RWPE2 (cell line): ENCODE measurements at regions not wholly inside any gene's neighbourhood (a gene's known extent, or its start where the extent isn't known, plus 50 kb on each side); places are given as distances from the start of the nearest gene placed in this dataset.

Source experiments
- ATAC-seq: fragments of 200-7000 bp; cut with Tn5 transposase; 3 replicates; pipeline ENCODE4 v1.9.1; 2021; ENCODE audit warnings: low read depth
- DNase-seq: peaks from one replicate; pipeline ENCODE4 v3.0.0-alpha.2; 2020; ENCODE audit warnings: low spot score
- H3K27ac ChIP-seq: fragments of 450-650 bp; 2 replicates; pipeline ENCODE4 v1.5.1; 2017; ENCODE audit warnings: mild to moderate bottlenecking; ENCODE audit not compliant: poor library complexity, severe bottlenecking
- H3K27me3 ChIP-seq: fragments of 250-450 bp; sonication (Bioruptor Pico); 2 replicates; pipeline ENCODE4 v1.5.1; 2021; ENCODE audit warnings: mild to moderate bottlenecking, moderate library complexity; ENCODE audit not compliant: insufficient read depth, poor library complexity, severe bottlenecking
- H3K36me3 ChIP-seq: fragments of 250-450 bp; sonication (Bioruptor Pico); 2 replicates; pipeline ENCODE4 v1.5.1; 2020; ENCODE audit warnings: low read depth, mild to moderate bottlenecking, moderate library complexity
- H3K4me1 ChIP-seq: fragments of 250-450 bp; sonication (Bioruptor Pico); 2 replicates; pipeline ENCODE4 v1.5.1; 2021; ENCODE audit warnings: mild to moderate bottlenecking, moderate library complexity; ENCODE audit not compliant: insufficient read depth, poor library complexity, severe bottlenecking
- H3K4me3 ChIP-seq: fragments of 250-450 bp; sonication (Bioruptor Pico); 2 replicates; pipeline ENCODE4 v1.5.1; 2021; ENCODE audit warnings: mild to moderate bottlenecking, moderate library complexity; ENCODE audit not compliant: severe bottlenecking
- H3K9me3 ChIP-seq: fragments of 250-450 bp; sonication (Bioruptor Pico); 2 replicates; pipeline ENCODE4 v1.5.1; 2021; ENCODE audit warnings: mild to moderate bottlenecking, moderate library complexity; ENCODE audit not compliant: severe bottlenecking
- CTCF ChIP-seq: fragments of 450-650 bp; IDR thresholded peaks from one replicate; pipeline ENCODE4 v1.5.1; 2017; ENCODE audit warnings: mild to moderate bottlenecking, moderate library complexity; ENCODE audit not compliant: poor library complexity, severe bottlenecking

- Histone ChIP-seq H3K4me1 (no peaks in the 10 kb centered on the region), H3K27ac (no peak overlapping the region), H3K4me3 (no peak overlapping the region), H3K9me3 (no peaks in the 10 kb centered on the region), H3K36me3 (no peaks in the 10 kb centered on the region), H3K27me3 (no peaks in the 10 kb centered on the region)
- no peak for ATAC-seq
- DNase-seq = no peak
- no peak for TF ChIP-seq CTCF
Measured at GRCh38 chr20:40579701-40580100, 109.3 kb downstream of the MAFB start.

- Histone ChIP-seq H3K27me3 (no peaks in the 10 kb centered on the region), H3K36me3 (no peaks in the 10 kb centered on the region), H3K9me3 (no peaks in the 10 kb centered on the region), H3K4me3 (no peak overlapping the region), H3K27ac (no peak overlapping the region), H3K4me1 (no peaks in the 10 kb centered on the region)
- ATAC-seq = no peak
- DNase-seq = no peak
- no peak for TF ChIP-seq CTCF
Measured at GRCh38 chr20:40578961-40579360, 110.1 kb downstream of the MAFB start.

GRCh38 chr20:40575851-40576250 is 113.2 kb downstream of the MAFB start:
- Histone ChIP-seq H3K27me3 (no peaks in the 10 kb centered on the region), H3K4me1 (no peaks in the 10 kb centered on the region), H3K4me3 (no peak overlapping the region), H3K9me3 (no peaks in the 10 kb centered on the region), H3K27ac (no peak overlapping the region), H3K36me3 (no peaks in the 10 kb centered on the region)
- ATAC-seq = no peak
- DNase-seq = no peak
- TF ChIP-seq CTCF = no peak

- Histone ChIP-seq H3K27ac (no peak overlapping the region), H3K4me3 (no peak overlapping the region), H3K9me3 (no peaks in the 10 kb centered on the region), H3K27me3 (no peaks in the 10 kb centered on the region), H3K36me3 (no peaks in the 10 kb centered on the region), H3K4me1 (no peaks in the 10 kb centered on the region)
- ATAC-seq (no peak), DNase-seq (no peak)
- TF ChIP-seq CTCF = no peak
Measured at GRCh38 chr20:40572251-40572650, 116.8 kb downstream of the MAFB start.

GRCh38 chr20:40571639-40572038 is 117.4 kb downstream of the MAFB start:
- Histone ChIP-seq H3K27me3 (no peaks in the 10 kb centered on the region), H3K9me3 (no peaks in the 10 kb centered on the region), H3K36me3 (no peaks in the 10 kb centered on the region), H3K4me3 (no peak overlapping the region), H3K27ac (no peak overlapping the region), H3K4me1 (no peaks in the 10 kb centered on the region)
- no peak for ATAC-seq
- no peak for TF ChIP-seq CTCF
- DNase-seq = no peak
